ENCODE measurements at regions not wholly inside any gene's neighbourhood (a gene's known extent, or its start where the extent isn't known, plus 50 kb on each side); places are given as distances from the start of the nearest gene placed in this dataset.
"Not testable (repeated sequence)": the region's sequence is repeated elsewhere in the genome, so short reads cannot be mapped to it uniquely, and the experiment has no call there.

- peak; percentile 12 for DNase-seq (ENCODE audit: low read depth)
Measured at GRCh38 chr9:40097992-40098391, 742.5 kb downstream of the SPATA31A1 start.

- DNase-seq (ENCODE audit: low read depth), result peak; percentile 4
Measured at GRCh38 chr9:40106003-40106782, 750.7 kb downstream of the SPATA31A1 start.

- DNase-seq (ENCODE audit: low read depth), result not testable (repeated sequence)
Measured at GRCh38 chr9:40106783-40107248, 751.3 kb downstream of the SPATA31A1 start.

GRCh38 chr9:40107251-40107650, 751.8 kb downstream of the SPATA31A1 start:
- DNase-seq (ENCODE audit: low read depth), result not testable (repeated sequence)

DNA sequence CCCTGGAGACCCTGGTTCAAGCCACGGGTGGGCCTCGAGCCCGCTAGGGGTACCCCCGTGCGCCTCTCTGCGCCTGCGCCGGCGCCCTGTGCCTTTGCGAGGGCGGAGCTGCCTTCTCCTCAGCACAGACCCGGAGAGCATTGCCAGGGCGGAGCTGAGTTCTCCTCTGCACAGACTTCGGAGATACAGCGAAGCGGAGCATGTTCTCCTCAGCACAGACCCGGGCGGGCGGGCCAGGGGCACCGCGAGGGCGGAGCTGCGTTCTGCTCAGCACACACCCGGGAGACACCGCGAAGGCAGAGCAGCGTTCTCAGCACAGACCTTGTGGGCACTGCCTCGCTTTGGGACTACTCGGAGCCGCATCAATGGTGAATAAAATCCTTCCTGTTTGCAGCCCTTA, 753.0 kb downstream of the SPATA31A1 start:
- not testable (repeated sequence) for DNase-seq (ENCODE audit: low read depth)

DNA sequence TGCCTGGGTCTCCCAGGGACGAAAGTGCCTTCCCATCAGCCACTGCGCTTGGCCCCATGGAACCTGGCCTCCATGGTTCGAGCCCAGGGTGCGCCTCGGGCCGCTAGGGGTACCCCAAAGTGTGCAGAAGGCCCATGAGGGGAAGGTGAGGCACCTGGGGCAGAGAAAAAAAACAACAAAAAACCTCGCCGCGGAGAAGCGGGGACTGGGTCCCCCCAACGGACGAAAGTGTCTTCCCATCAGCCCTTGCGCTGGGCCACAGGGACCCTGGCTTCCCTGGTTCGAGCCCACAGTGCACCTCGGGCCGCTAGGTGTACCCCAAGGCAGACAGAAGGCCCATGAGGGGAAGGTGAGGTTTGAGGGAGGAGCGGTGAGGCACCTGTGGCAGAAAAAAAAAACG, 755.3 kb downstream of the SPATA31A1 start:
- not testable (repeated sequence) for DNase-seq (ENCODE audit: low read depth)

GRCh38 chr9:40111571-40111970, 756.1 kb downstream of the SPATA31A1 start:
- not testable (repeated sequence) for DNase-seq (ENCODE audit: low read depth)

DNA sequence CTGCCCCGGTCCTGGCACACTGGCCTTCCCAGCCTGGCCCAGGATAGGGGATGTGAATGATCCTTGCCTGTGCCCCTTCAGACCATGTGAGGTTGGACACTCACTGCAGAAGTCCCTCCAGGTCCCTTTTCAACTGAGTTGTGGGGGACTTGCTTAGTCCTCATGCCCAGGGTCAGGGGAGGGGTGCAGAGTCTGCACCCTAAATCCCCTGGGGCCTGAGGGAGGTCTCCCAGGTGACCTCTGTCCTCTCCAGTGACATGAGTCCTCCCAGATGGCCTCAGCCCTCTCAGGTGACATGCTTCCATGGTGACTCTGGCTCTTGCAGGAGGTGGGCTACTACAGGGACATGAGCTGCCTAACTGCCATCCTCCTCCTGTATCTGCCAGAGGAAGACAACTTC, 775.1 kb downstream of the SPATA31A1 start:
- DNase-seq (ENCODE audit: low read depth), result not testable (repeated sequence)

DNA sequence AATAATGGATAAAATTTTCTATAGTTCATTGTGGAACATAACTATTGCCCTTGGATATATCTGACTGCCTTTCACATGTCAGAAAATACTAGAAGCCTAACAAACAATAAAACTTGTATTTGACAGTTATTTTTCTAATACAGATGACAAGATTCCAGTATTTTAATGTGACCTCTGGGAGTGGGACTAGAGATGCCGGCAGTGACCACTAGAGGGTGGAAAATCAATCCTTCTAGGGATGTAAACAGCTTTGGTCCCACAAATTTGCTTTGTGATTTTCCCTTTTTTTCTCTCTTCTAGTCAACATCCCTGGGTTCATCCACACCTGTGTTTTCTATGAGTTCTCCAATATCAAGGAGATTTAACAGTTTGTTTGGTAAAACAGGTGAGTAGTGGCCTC, 813.7 kb downstream of the SPATA31A1 start:
- DNase-seq (ENCODE audit: low read depth), result not testable (repeated sequence)

- not testable (repeated sequence) for DNase-seq (ENCODE audit: low read depth)
Measured at GRCh38 chr9:40173316-40173715, 817.8 kb downstream of the SPATA31A1 start.

- DNase-seq (ENCODE audit: low read depth), result not testable (repeated sequence)
Measured at GRCh38 chr9:40174035-40174434, 818.6 kb downstream of the SPATA31A1 start.

DNA sequence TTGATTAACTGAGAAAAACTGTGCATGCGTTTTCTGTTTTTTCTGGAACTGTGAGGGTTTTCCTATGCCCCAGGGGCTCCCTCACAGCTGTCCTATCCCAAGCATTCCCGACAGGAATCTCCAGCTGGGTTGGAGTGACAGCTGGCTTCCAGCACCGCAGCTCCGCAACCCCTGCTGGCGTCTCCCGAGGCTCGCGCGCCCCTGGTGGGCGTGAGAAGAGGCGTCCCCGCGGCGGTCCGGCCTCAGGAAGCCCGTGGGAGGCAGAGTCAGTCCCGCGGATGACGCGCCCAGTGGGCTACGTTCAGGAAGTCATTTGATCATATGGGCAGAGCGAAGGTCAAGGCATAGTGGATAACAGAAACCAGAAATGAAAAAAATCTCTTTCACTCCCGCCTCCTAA, 821.9 kb downstream of the SPATA31A1 start:
- DNase-seq (ENCODE audit: low read depth), result peak; percentile 3

DNA sequence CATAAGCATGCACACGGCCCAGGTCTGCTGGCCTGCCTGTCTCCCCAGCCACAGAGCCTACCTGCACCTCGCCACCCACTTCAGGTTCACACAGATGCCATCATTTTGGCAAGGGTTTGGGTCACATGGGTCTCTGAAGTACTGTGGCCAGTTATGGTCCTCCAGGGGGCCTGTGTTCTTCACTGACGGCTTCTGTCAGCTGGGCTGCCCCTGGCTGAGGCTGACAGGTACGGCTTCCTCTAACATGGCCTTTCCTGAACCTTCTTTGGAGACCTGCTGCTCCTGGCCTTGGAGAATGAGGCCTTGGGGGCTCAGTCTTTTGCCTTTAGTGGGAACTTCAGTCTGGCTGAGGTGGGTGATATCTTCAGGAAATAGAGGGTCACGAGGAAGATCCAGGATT, 835.9 kb downstream of the SPATA31A1 start:
- not testable (repeated sequence) for DNase-seq (ENCODE audit: low read depth)

DNA sequence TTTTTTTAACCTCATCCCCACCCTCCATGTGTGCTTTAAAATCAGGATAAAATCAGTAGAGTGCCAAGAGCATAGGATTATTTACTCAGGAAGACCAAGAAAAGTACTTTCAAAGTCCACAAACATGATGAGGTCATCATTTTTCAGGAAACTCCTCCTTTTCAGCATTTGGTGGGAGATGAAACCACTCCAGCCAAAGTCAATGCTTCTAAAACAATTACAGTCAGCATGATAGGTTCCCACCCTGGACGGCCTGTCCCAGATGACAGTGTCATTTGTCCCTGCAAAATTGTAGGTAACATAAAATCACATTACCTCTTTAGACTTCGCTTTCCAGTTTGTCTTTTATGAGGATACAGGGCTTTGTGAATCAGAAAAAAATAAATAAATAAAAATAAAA, 836.7 kb downstream of the SPATA31A1 start:
- not testable (repeated sequence) for DNase-seq (ENCODE audit: low read depth)

DNA sequence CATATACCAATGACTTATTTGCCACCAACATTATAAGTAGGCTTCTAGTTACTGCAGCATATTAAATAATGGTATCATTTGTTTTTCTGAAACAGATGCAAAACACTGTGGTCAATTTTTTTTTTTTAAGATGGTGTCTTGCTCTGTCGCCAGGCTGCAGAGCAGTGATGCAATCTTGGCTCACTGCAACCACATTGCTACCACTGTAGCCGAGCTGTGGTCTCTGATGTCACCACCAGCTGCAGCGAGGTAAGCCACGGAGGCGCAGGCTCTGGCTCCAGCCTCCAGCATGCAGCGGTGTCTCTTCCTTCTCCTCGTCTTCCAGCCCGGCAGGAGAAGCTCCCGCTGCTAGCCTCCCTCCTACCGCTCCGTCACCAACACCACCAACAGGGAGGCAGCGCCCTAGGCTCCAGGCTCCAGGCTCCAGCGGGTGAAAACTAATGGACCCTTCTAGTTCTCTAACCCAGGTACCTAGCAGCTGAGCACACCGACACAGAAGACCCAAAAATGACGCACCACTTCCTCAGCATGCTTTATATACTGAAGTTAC, 840.8 kb downstream of the SPATA31A1 start:
- not testable (repeated sequence) for DNase-seq (ENCODE audit: low read depth)

GRCh38 chr9:40196803-40197202, 841.3 kb downstream of the SPATA31A1 start:
- DNase-seq (ENCODE audit: low read depth), result not testable (repeated sequence)

DNA sequence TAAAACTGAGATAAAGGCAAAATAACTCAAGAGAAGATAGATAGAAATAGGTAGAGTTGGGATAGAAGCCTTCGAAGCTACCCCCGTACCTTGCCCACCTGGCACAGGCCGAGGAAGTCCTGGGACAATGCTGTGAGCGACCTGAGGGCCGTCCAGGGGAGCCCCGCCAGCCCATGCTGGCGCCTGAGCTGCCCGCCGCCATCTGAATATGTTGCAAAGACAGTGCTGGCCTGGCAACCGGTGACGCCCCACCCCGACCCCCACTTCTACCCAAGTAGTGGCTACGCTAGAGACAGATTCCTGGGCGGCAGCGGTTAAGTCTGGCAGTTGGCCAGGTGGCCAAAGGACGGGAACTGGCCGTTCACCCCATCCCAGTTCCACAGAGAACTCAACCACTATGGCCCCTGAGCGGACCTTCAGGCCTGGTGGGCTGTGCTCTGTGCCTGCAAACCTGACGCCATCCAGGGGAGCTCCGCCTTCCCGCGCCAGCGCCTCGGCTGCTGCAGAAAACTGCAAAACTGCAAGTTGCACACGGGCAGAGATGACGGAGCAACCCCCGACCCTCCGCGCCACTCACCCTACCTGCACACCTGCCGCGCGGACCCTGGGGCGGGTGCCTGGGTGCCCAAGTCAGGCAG, 866.2 kb downstream of the SPATA31A1 start:
- DNase-seq (ENCODE audit: low read depth), result not testable (repeated sequence)

DNA sequence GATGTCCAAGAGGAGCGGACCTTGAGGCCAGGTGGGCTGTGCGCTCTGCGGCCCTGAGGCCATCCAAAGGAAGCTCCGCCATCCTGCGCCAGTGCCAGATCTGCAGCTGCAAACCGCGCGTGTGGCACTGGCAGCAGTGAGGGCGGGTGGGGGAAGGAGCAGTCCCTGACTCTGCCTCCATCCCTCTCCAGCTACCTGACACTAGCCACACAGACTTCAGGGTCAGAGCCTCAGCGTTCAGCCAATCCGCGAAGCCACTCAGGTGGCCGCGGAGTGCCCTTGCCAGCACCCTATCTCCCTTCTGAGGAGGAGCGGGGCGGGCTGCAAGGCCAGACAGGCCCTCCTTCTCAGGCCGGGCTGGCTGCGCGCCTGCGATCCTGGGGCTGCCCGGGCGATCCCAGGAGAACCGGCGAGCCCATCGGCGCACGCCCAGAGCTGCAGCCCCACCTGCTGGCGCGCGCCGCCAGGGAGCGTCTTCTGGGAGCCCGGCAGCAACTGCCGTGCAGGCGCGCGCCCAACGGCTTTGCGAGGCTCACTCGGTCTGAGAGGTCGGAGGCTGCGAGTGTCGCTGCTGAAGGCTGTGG, 867.2 kb downstream of the SPATA31A1 start:
- DNase-seq (ENCODE audit: low read depth), result not testable (repeated sequence)

- not testable (repeated sequence) for DNase-seq (ENCODE audit: low read depth)
Measured at GRCh38 chr9:40223353-40223752, 867.9 kb downstream of the SPATA31A1 start.

Measured in iris pigment epithelial cell (primary cell).